Stimulated activated naive CD4-positive, alpha-beta T cell (primary cell): ENCODE measurements at regions not wholly inside any gene's neighbourhood (a gene's known extent, or its start where the extent isn't known, plus 50 kb on each side); places are given as distances from the start of the nearest gene placed in this dataset.
"Not testable (repeated sequence)": the region's sequence is repeated elsewhere in the genome, so short reads cannot be mapped to it uniquely, and the experiment has no call there.

Experiments used
- DNase-seq, 6 experiments: peaks; one replicate each; lab custom pipeline; 2025; lab: John Stamatoyannopoulos, UW

- no peak for DNase-seq
Measured at GRCh38 chr12:4822572-4822971, 87.1 kb upstream of the KCNA1 start.

- DNase-seq, result no peak
Measured at GRCh38 chr12:4824380-4824779, 85.3 kb upstream of the KCNA1 start.

GRCh38 chr12:4825011-4825858, 84.5 kb upstream of the KCNA1 start:
- DNase-seq, result peak in 1 of 6 experiments; percentile 9

- DNase-seq, result no peak
Measured at GRCh38 chr12:4826909-4827308, 82.8 kb upstream of the KCNA1 start.

GRCh38 chr12:4828176-4828575, 81.5 kb upstream of the KCNA1 start:
- no peak for DNase-seq

GRCh38 chr12:4829161-4829792, 80.4 kb upstream of the KCNA1 start:
- DNase-seq, result peak in 3 of 6 experiments; percentile 39 to 47 (median 42)

GRCh38 chr12:4829793-4830162, 79.9 kb upstream of the KCNA1 start:
- DNase-seq, result no peak

GRCh38 chr12:4830556-4831210, 79.0 kb upstream of the KCNA1 start:
- DNase-seq, result no peak

- no peak for DNase-seq
Measured at GRCh38 chr12:4833053-4833452, 76.7 kb upstream of the KCNA1 start.

GRCh38 chr12:4833524-4833923, 76.2 kb upstream of the KCNA1 start:
- no peak for DNase-seq

GRCh38 chr12:4842401-4842800, 67.3 kb upstream of the KCNA1 start:
- not testable (repeated sequence) for DNase-seq

GRCh38 chr12:4843907-4844306, 65.8 kb upstream of the KCNA1 start:
- no peak for DNase-seq

GRCh38 chr12:4847713-4848112, 62.0 kb upstream of the KCNA1 start:
- DNase-seq, result no peak

GRCh38 chr12:4849115-4849541, 60.6 kb upstream of the KCNA1 start:
- DNase-seq, result peak in 3 of 6 experiments; percentile 3 to 24 (median 17)

- no peak for DNase-seq
Measured at GRCh38 chr12:4849795-4850345, 59.8 kb upstream of the KCNA1 start.

GRCh38 chr12:4850857-4851380, 58.8 kb upstream of the KCNA1 start:
- no peak for DNase-seq

- no peak for DNase-seq
Measured at GRCh38 chr12:4852308-4852707, 57.4 kb upstream of the KCNA1 start.

GRCh38 chr12:4852911-4853310, 56.8 kb upstream of the KCNA1 start:
- no peak for DNase-seq

- DNase-seq, result peak in 5 of 6 experiments; percentile 5 to 64 (median 24)
Measured at GRCh38 chr12:4855121-4855924, 54.4 kb upstream of the KCNA1 start.

GRCh38 chr12:4856596-4856995, 53.1 kb upstream of the KCNA1 start:
- no peak for DNase-seq
